HepG2 (cell line): ENCODE measurements at regions not wholly inside any gene's neighbourhood (a gene's known extent, or its start where the extent isn't known, plus 50 kb on each side); places are given as distances from the start of the nearest gene placed in this dataset.

Experiments used
- ATAC-seq: fragments of 200-7000 bp; cut with Tn5 transposase; 3 replicates; pipeline ENCODE4 v1.9.1; 2020; ENCODE audit warnings: mild to moderate bottlenecking, moderate library complexity
- BruUV-seq: library from RNA; stranded (reverse); fragments of 400-500 nt; replicated peaks from 2 replicates; lab custom pipeline; 2021; lab: Mats Ljungman, UMichigan
- CTCF ChIA-PET: fragments of 300-600 bp; formaldehyde crosslinking; extraction: SDS; loops from one replicate; lab custom pipeline; 2021; ENCODE audit warnings: low total read pairs, inconsistent platforms, low intra/inter-chr PET ratio; lab: Yijun Ruan, JAX
- POLR2A ChIA-PET: fragments of 350-600 bp; sonication (Branson Sonifier 250); formaldehyde crosslinking; loops from one replicate; lab custom pipeline; 2020; ENCODE audit warnings: antibody characterized with exemption, inconsistent platforms; lab: Yijun Ruan, JAX
- DNase-seq: peaks from one replicate; pipeline ENCODE4 v3.0.0-alpha.2; 2015; ENCODE audit warnings: low spot score
- FAIRE-seq: peaks from 3 replicates; lab custom pipeline; 2011; peaks lifted over from hg19 to GRCh38; lab: Jason Lieb, UNC
- H2AFZ ChIP-seq: one replicate; pipeline ENCODE4 v1.6.1; 2011; ENCODE audit warnings: low read length, inconsistent platforms
- H3K27ac ChIP-seq: fragments of 300-600 bp; 3 replicates; pipeline ENCODE4 v1.8.0; 2011; ENCODE audit warnings: mixed run types, mild to moderate bottlenecking, mixed read lengths, low read length, inconsistent platforms; ENCODE audit not compliant: insufficient read depth; ENCODE audit errors: extremely low read length
- H3K27me3 ChIP-seq, 2 experiments: fragments of 200-600 bp in 1 of 2; 2 replicates in 1 of 2; 3 replicates in 1 of 2; pipeline versions ENCODE4 v1.6.0 to v1.8.0; 2011; ENCODE audit warnings: low read length in 2 of 2, mild to moderate bottlenecking in 2 of 2, moderate library complexity in 2 of 2, inconsistent platforms in 1 of 2; ENCODE audit not compliant: insufficient read depth in 2 of 2, control insufficient read depth in 1 of 2
- H3K36me3 ChIP-seq, 2 experiments: fragments of 200-600 bp in 1 of 2; replicated peaks in 1 of 2; 2 replicates in 1 of 2; 3 replicates in 1 of 2; pipeline versions ENCODE4 v1.5.1 to v1.8.0; 2011; ENCODE audit warnings: low read length in 2 of 2, inconsistent platforms in 1 of 2; ENCODE audit not compliant: insufficient read depth in 2 of 2, control insufficient read depth in 1 of 2
- H3K4me1 ChIP-seq: 2 replicates; pipeline ENCODE4 v1.5.1; 2012; ENCODE audit warnings: low read length, inconsistent platforms; ENCODE audit not compliant: insufficient read depth
- H3K4me2 ChIP-seq: 2 replicates; pipeline ENCODE4 v1.6.0; 2011; ENCODE audit warnings: low read depth, low read length, inconsistent platforms
- H3K4me3 ChIP-seq, 3 experiments: fragments of 200-600 bp in 1 of 3; sonication (generic), shearing (Covaris generic) in 1 of 3; replicated peaks in 1 of 3; 2 replicates each; pipeline ENCODE4 v1.5.1; 2011 to 2016; ENCODE audit warnings: low read length in 3 of 3, inconsistent platforms in 2 of 3, low read depth in 2 of 3, mild to moderate bottlenecking in 2 of 3, control low read depth in 1 of 3, mixed read lengths in 1 of 3; ENCODE audit not compliant: insufficient read depth in 1 of 3
- H3K79me2 ChIP-seq: one replicate; pipeline ENCODE4 v1.6.1; 2011; ENCODE audit warnings: low read length, inconsistent platforms; ENCODE audit not compliant: insufficient read depth
- H3K9ac ChIP-seq: 2 replicates; pipeline ENCODE4 v1.6.0; 2011; ENCODE audit warnings: mild to moderate bottlenecking, low read depth, low read length, inconsistent platforms; ENCODE audit not compliant: insufficient read depth
- H3K9me3 ChIP-seq: 2 replicates; pipeline ENCODE4 v1.5.1; 2012; ENCODE audit warnings: mild to moderate bottlenecking, low read length
- H4K20me1 ChIP-seq: 2 replicates; pipeline ENCODE4 v1.6.0; 2011; ENCODE audit warnings: inconsistent platforms, mild to moderate bottlenecking, low read length, moderate library complexity; ENCODE audit not compliant: insufficient read depth
- AHDC1 ChIP-seq: sonication (generic); formaldehyde crosslinking; IDR thresholded peaks from 2 replicates; pipeline ENCODE4 v1.5.1; 2020; ENCODE audit warnings: mild to moderate bottlenecking, missing genetic modification reagents, borderline replicate concordance
- CBX2 ChIP-seq, 2 experiments: fragments of 200-600 bp in 1 of 2; sonication (generic); formaldehyde crosslinking in 1 of 2; IDR thresholded peaks; 2 replicates each; pipeline versions ENCODE4 v1.7.0 to v1.8.1; 2018 to 2022; ENCODE audit warnings: low read depth in 2 of 2, low read length in 1 of 2, mild to moderate bottlenecking in 1 of 2, missing genetic modification reagents in 1 of 2
- CEBPB ChIP-seq: IDR thresholded peaks from 2 replicates; pipeline ENCODE4 v1.6.1; 2011; ENCODE audit warnings: low read depth, low read length, improper control_type of control experiment, borderline replicate concordance
- CEBPG ChIP-seq: IDR thresholded peaks from 2 replicates; pipeline ENCODE4 v1.6.1; 2016
- EEA1 ChIP-seq: sonication (generic); formaldehyde crosslinking; IDR thresholded peaks from 2 replicates; pipeline ENCODE4 v1.5.1; 2020; ENCODE audit warnings: mild to moderate bottlenecking, missing genetic modification reagents, borderline replicate concordance
- FOSL2 ChIP-seq: sonication (generic); formaldehyde crosslinking; IDR thresholded peaks from 2 replicates; pipeline ENCODE4 v1.4.0; 2020; ENCODE audit warnings: missing genetic modification reagents
- GTF3A ChIP-seq: sonication (generic); formaldehyde crosslinking; conservative IDR thresholded peaks from 2 replicates; pipeline ENCODE4 v1.4.0; 2020; ENCODE audit warnings: mild to moderate bottlenecking, missing genetic modification reagents
- KAT8 ChIP-seq: IDR thresholded peaks from 2 replicates; pipeline ENCODE4 v1.6.1; 2016; ENCODE audit warnings: missing genetic modification reagents, missing compliant biosample characterization
- KLF9 ChIP-seq: IDR thresholded peaks from 2 replicates; pipeline ENCODE4 v1.6.1; 2016; ENCODE audit warnings: low read depth
- MED13 ChIP-seq: sonication (generic); formaldehyde crosslinking; IDR thresholded peaks from 2 replicates; pipeline ENCODE4 v1.5.0; 2020; ENCODE audit warnings: missing genetic modification reagents
- NR2F2 ChIP-seq: IDR thresholded peaks from 2 replicates; pipeline ENCODE4 v1.6.1; 2012; ENCODE audit warnings: low read depth, inconsistent platforms, borderline replicate concordance
- SRSF4 ChIP-seq: fragments of 200-400 bp; formaldehyde crosslinking; IDR thresholded peaks from one replicate; pipeline ENCODE4 v1.6.1; 2018; ENCODE audit warnings: mild to moderate bottlenecking, low read depth, low read length, moderate library complexity; ENCODE audit not compliant: poor library complexity, severe bottlenecking
- ZMYM2 ChIP-seq: sonication (generic); formaldehyde crosslinking; IDR thresholded peaks from 2 replicates; pipeline ENCODE4 v1.8.0; 2022; ENCODE audit warnings: mild to moderate bottlenecking, missing genetic modification reagents
- ZNF256 ChIP-seq: sonication (generic); formaldehyde crosslinking; conservative IDR thresholded peaks from 2 replicates; pipeline ENCODE4 v1.4.0; 2020; ENCODE audit warnings: missing genetic modification reagents
- ZNF563 ChIP-seq: sonication (generic); formaldehyde crosslinking; IDR thresholded peaks from 2 replicates; pipeline ENCODE4 v1.8.0; 2022; ENCODE audit warnings: mild to moderate bottlenecking, moderate library complexity, missing genetic modification reagents
- ZNF572 ChIP-seq: sonication (generic); formaldehyde crosslinking; IDR thresholded peaks from 2 replicates; pipeline ENCODE4 v1.5.1; 2020; ENCODE audit warnings: mild to moderate bottlenecking, missing genetic modification reagents
- WGBS: methylation state at CpG from one replicate; pipeline ENCODE4 v1.1.6; 2017; ENCODE audit warnings: low lambda C conversion rate; 5-methylcytosine and 5-hydroxymethylcytosine counted together
- in situ Hi-C: cut with HindIII; loops from 2 replicates; pipeline ENCODE4 v1.10.0; 2017; ENCODE audit warnings: low pct_unique_long_range_greater_than_20kb; ENCODE audit not compliant: extremely low pct_ligation_motif_present
- intact Hi-C: fragments of 100-400 bp; cut with micrococcal nuclease; formaldehyde crosslinking; loops from one replicate; pipeline ENCODE4 v1.10.0; 2022; ENCODE audit not compliant: unreplicated experiment
- TF ChIP-seq, protein P1 (sequence below): sonication (generic); formaldehyde crosslinking; IDR thresholded peaks from 2 replicates; pipeline ENCODE4 v1.4.0; 2020; ENCODE audit warnings: mild to moderate bottlenecking, missing genetic modification reagents

DNA sequence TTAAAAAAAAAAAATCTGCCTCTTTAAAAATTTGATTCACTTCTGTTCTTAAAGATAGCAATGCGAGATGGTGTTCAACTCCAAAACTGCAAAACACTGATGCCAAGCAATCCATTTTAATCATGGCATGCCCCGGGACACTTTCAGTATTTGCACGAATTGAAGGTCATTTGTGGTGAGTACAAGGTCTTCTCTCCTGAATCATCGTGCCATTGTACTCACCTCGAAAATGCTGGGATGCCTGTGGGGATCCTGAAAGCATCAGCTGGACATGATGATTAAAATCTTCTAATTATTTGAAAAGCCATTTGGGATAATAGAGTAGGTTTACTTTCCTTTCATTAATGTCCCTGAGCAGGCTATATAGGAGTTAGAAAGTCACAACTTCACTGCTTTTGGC, 125.1 kb upstream of the NRP1 start:
- ATAC-seq = no peak
- POLR2A ChIA-PET = no interaction called here

DNA sequence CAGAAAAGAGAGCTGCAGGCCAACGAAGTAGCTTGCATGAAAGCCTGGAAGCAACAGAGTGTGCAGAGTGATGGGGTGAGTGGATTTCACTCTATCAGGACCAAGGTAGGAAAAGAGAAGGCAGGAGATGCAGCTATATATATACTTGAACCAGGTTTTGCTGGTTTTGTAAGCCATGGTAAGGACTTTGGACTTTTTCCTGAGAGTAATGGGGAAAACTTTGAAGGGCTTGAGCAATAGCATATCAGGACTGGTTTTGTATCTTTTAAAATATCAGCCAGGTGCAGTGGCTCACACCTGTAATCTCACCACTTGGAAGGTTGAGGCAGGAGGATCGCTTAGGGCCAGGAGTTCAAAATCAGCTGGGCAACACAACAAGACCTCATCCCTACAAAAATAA, 120.6 kb upstream of the NRP1 start:
- POLR2A ChIA-PET = no interaction called here
- H3K27me3 ChIP-seq = no peaks in the 10 kb centered on the region
- no peaks in the 10 kb centered on the region for H3K9me3 ChIP-seq
- 50% methylated on average over 2 of the region's 2 CpGs for WGBS
- H3K27ac ChIP-seq = no peak overlapping the region
- H3K9ac ChIP-seq = no peak overlapping the region
- BruUV-seq = no TSS peak
- H4K20me1 ChIP-seq = no peaks in the 10 kb centered on the region
- in situ Hi-C loops = no loop called here
- CTCF ChIA-PET = no interaction called here
- no peaks in the 10 kb centered on the region for H3K36me3 ChIP-seq
- intact Hi-C loops = no loop called here
- DNase-seq (peak; percentile 5), ATAC-seq (no peak; the same call in 2 of the 3 replicates), FAIRE-seq (no peak)
- peaks cover 8% of the 10 kb centered on the region; the same call in 1 of the 2 replicates for H3K4me1 ChIP-seq
- no peak overlapping the region for H3K4me3 ChIP-seq
- no peak overlapping the region for H3K4me2 ChIP-seq
- H2AFZ ChIP-seq = no peak overlapping the region
- no peaks in the 10 kb centered on the region for H3K79me2 ChIP-seq
- 0 out of 2 replicates have a peak, but pooled peaks have one; percentile 18 for TF ChIP-seq CEBPG (CRISPR knock-in tag)
- TF ChIP-seq AHDC1 = 0 out of 2 replicates have a peak, but pooled peaks have one; percentile 31
- TF ChIP-seq EEA1 (CRISPR knock-in tag) = no peak
- no peak for TF ChIP-seq ZNF256 (CRISPR knock-in tag)
- TF ChIP-seq CEBPB = peak; percentile 61; the same call in 1 of the 2 replicates
- no peak for TF ChIP-seq ZMYM2
- no peak for TF ChIP-seq KAT8 (CRISPR knock-in tag)
- no peak for TF ChIP-seq CBX2 (IDR thresholded peaks at IDR 0.05; ENCODE audit: low read depth, low read length)
- TF ChIP-seq CBX2 (CRISPR knock-in tag; IDR thresholded peaks at IDR 0.05; ENCODE audit: low read depth) = no peak
- no peak for TF ChIP-seq ZNF572 (CRISPR knock-in tag)
- TF ChIP-seq GTF3A = no peak
- TF ChIP-seq, protein P1, sequence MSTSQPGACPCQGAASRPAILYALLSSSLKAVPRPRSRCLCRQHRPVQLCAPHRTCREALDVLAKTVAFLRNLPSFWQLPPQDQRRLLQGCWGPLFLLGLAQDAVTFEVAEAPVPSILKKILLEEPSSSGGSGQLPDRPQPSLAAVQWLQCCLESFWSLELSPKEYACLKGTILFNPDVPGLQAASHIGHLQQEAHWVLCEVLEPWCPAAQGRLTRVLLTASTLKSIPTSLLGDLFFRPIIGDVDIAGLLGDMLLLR (CRISPR knock-in tag) = no peak
- no peak for TF ChIP-seq NR2F2

More for the DNA sequence above, 125.1 kb upstream of the NRP1 start:
- Histone ChIP-seq H3K79me2 (no peaks in the 10 kb centered on the region), H3K4me1 (peaks cover 8% of the 10 kb centered on the region; the same call in 1 of the 2 replicates), H3K27ac (no peak overlapping the region), H3K9ac (no peak overlapping the region), H3K9me3 (no peaks in the 10 kb centered on the region), H4K20me1 (no peaks in the 10 kb centered on the region), H3K36me3 (no peaks in the 10 kb centered on the region), H2AFZ (no peak overlapping the region)
- WGBS = 28% methylated on average over 5 of the region's 5 CpGs
- peak; percentile 6 for DNase-seq
- intact Hi-C loops = no loop called here
- CTCF ChIA-PET = no interaction called here
- TF ChIP-seq FOSL2 (CRISPR knock-in tag) (0 out of 2 replicates have a peak, but pooled peaks have one; percentile 13), SRSF4 (no peak), ZNF563 (CRISPR knock-in tag) (no peak), MED13 (CRISPR knock-in tag) (no peak), KLF9 (CRISPR knock-in tag) (no peak)
- TF ChIP-seq, all 625 proteins: peak for 1
- in situ Hi-C loops = no loop called here
- no peaks in the 10 kb centered on the region for H3K27me3 ChIP-seq
- BruUV-seq = no TSS peak
- FAIRE-seq = no peak
- H3K4me3 ChIP-seq = no peak overlapping the region
- H3K4me2 ChIP-seq = no peak overlapping the region
